ENCODE measurements at regions not wholly inside any gene's neighbourhood (a gene's known extent, or its start where the extent isn't known, plus 50 kb on each side); places are given as distances from the start of the nearest gene placed in this dataset.
A peak's percentile ranks its signal among the peaks of the same experiment; 100 is the strongest.

- 84 to 88% (median 88%) methylated on average over 13 of the region's 13 CpGs for WGBS, 5 donors
- Histone ChIP-seq H3K4me1 (no peaks in the 10 kb centered on the region), H3K27me3 (peaks cover 0 to 22% (median 0%) of the 10 kb centered on the region in 3 donors), H3K4me3 (no peak overlapping the region), H3K27ac (no peak overlapping the region), H3K36me3 (no peaks in the 10 kb centered on the region), H3K9me3 (no peaks in the 10 kb centered on the region)
- no peak for TF ChIP-seq CTCF (IDR thresholded peaks at IDR 0.05)
- TF ChIP-seq POLR2A (IDR thresholded peaks at IDR 0.05) = no peak
- no peak for TF ChIP-seq POLR2AphosphoS5 (IDR thresholded peaks at IDR 0.05)
- no peak for TF ChIP-seq EP300 (IDR thresholded peaks at IDR 0.05)
- peak in 1 of 2 donors; percentile 17 for DNase-seq
- intact Hi-C loops (cut with DNase I; ENCODE audit: low total_unique reads) = loop anchor here (10.0 kb wide), 1 partner anchor 1978 kb away; no protein-coding TSS in a partner anchor
Observed at GRCh38 chr22:47593291-47593690, 830.8 kb downstream of the TBC1D22A start.

DNA sequence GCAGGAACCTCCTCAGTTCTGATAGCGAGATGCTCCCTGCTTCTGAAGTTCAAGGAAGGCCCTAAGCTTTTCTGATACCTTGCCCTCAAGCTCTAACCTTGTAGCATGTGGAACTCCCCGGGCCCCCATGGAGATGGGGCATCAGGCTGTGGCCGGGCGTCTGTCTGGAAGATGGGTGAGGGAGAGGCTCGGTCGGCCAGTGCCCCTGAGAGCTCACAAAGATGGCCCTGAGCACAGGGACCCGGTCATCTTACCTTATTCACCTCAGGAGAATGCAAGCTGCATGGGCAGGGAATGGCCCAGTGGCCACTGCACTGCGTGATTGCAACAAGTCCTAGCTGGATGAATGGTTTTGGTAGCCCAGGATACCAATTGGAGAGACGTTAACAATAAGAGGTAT lies 830.3 kb downstream of the TBC1D22A start:
- Histone ChIP-seq H3K36me3 (no peaks in the 10 kb centered on the region), H3K27me3 (peaks cover 0 to 26% (median 0%) of the 10 kb centered on the region in 3 donors), H3K27ac (no peak overlapping the region), H3K9me3 (no peaks in the 10 kb centered on the region), H3K4me1 (no peaks in the 10 kb centered on the region), H3K4me3 (no peak overlapping the region)
- whole genome bisulfite sequencing, 5 donors = 84 to 89% (median 86%) methylated on average over 8 to 9 of the region's 9 CpGs
- TF ChIP-seq CTCF (IDR thresholded peaks at IDR 0.05) (no peak), POLR2A (IDR thresholded peaks at IDR 0.05) (no peak), EP300 (IDR thresholded peaks at IDR 0.05) (no peak), POLR2AphosphoS5 (IDR thresholded peaks at IDR 0.05) (no peak)
- peak in 1 of 2 donors; percentile 22 for DNase-seq
- intact Hi-C loops (cut with DNase I; ENCODE audit: low total_unique reads) = loop anchor here (10.0 kb wide), 1 partner anchor 1978 kb away; no protein-coding TSS in a partner anchor

- no peak overlapping the region for H3K27ac ChIP-seq
- TF ChIP-seq EP300 (IDR thresholded peaks at IDR 0.05) (no peak), CTCF (IDR thresholded peaks at IDR 0.05) (no peak), POLR2A (IDR thresholded peaks at IDR 0.05) (no peak), POLR2AphosphoS5 (IDR thresholded peaks at IDR 0.05) (no peak)
- intact Hi-C loops (cut with DNase I; ENCODE audit: low total_unique reads) = loop anchor here (10.0 kb wide), 1 partner anchor 1977 kb away; no protein-coding TSS in a partner anchor
- H3K27me3 ChIP-seq = peaks cover 0 to 25% (median 0%) of the 10 kb centered on the region in 3 donors
- H3K36me3 ChIP-seq = no peaks in the 10 kb centered on the region
- H3K9me3 ChIP-seq = no peaks in the 10 kb centered on the region
- H3K4me1 ChIP-seq = no peaks in the 10 kb centered on the region
- peak in 1 of 2 donors; percentile 8 for DNase-seq
- WGBS, 5 donors = 82 to 88% (median 86%) methylated on average over 16 of the region's 16 CpGs
- no peak overlapping the region for H3K4me3 ChIP-seq
Observed at GRCh38 chr22:47591709-47592108, 829.3 kb downstream of the TBC1D22A start.

- 82 to 94% (median 93%) methylated on average over 4 to 7 of the region's 7 CpGs for WGBS, 5 donors
- Histone ChIP-seq H3K27me3 (peaks cover 0 to 18% (median 0%) of the 10 kb centered on the region in 3 donors), H3K27ac (no peak overlapping the region), H3K4me3 (no peak overlapping the region), H3K4me1 (no peaks in the 10 kb centered on the region), H3K36me3 (no peaks in the 10 kb centered on the region), H3K9me3 (no peaks in the 10 kb centered on the region)
- TF ChIP-seq POLR2AphosphoS5 (IDR thresholded peaks at IDR 0.05) (no peak), CTCF (IDR thresholded peaks at IDR 0.05) (no peak), POLR2A (IDR thresholded peaks at IDR 0.05) (no peak), EP300 (IDR thresholded peaks at IDR 0.05) (no peak)
- peak in 1 of 2 donors; percentile 7 for DNase-seq
- intact Hi-C loops (cut with DNase I; ENCODE audit: low total_unique reads) = loop anchor here (10.0 kb wide), 1 partner anchor 1976 kb away; no protein-coding TSS in a partner anchor
Observed at GRCh38 chr22:47591016-47591415, 828.6 kb downstream of the TBC1D22A start.
